ENCODE measurements at regions not wholly inside any gene's neighbourhood (a gene's known extent, or its start where the extent isn't known, plus 50 kb on each side); places are given as distances from the start of the nearest gene placed in this dataset.

GRCh38 chr2:239756031-239756789 is 268.9 kb downstream of the NDUFA10 start:
- DNase-seq (ENCODE audit: low spot score in 2 of 2) (no peak), FAIRE-seq (no peak)

GRCh38 chr2:239753401-239753837 is 271.7 kb downstream of the NDUFA10 start:
- no peak for FAIRE-seq

GRCh38 chr2:239752951-239753350 is 272.2 kb downstream of the NDUFA10 start:
- DNase-seq (ENCODE audit: low spot score in 2 of 2) (no peak), FAIRE-seq (no peak)

More at GRCh38 chr2:239753401-239753837, 271.7 kb downstream of the NDUFA10 start:
- DNase-seq (ENCODE audit: low spot score in 2 of 2) = no peak

- no peak for FAIRE-seq
- no peak for DNase-seq (ENCODE audit: low spot score in 2 of 2)
Observed at GRCh38 chr2:239751679-239752355, 273.3 kb downstream of the NDUFA10 start.

- DNase-seq (ENCODE audit: low spot score in 2 of 2) = no peak
- no peak for FAIRE-seq
Observed at GRCh38 chr2:239750929-239751678, 274.0 kb downstream of the NDUFA10 start.

- no peak for FAIRE-seq
- no peak for DNase-seq (ENCODE audit: low spot score in 2 of 2)
Observed at GRCh38 chr2:239750045-239750835, 274.9 kb downstream of the NDUFA10 start.

- FAIRE-seq = no peak
- DNase-seq (ENCODE audit: low spot score in 2 of 2) = no peak
Observed at GRCh38 chr2:239749272-239749873, 275.8 kb downstream of the NDUFA10 start.

- no peak for FAIRE-seq
Observed at GRCh38 chr2:239748811-239749210, 276.3 kb downstream of the NDUFA10 start.

GRCh38 chr2:239747771-239748170 is 277.4 kb downstream of the NDUFA10 start:
- DNase-seq (ENCODE audit: low spot score in 2 of 2) = no peak

More at GRCh38 chr2:239748811-239749210, 276.3 kb downstream of the NDUFA10 start:
- DNase-seq (ENCODE audit: low spot score in 2 of 2) = no peak

GRCh38 chr2:239747274-239747673 is 277.9 kb downstream of the NDUFA10 start:
- FAIRE-seq (no peak), DNase-seq (ENCODE audit: low spot score in 2 of 2) (no peak)

More at GRCh38 chr2:239747771-239748170, 277.4 kb downstream of the NDUFA10 start:
- no peak for FAIRE-seq

GRCh38 chr2:239746559-239747246 is 278.4 kb downstream of the NDUFA10 start:
- no peak for FAIRE-seq
- DNase-seq (ENCODE audit: low spot score in 2 of 2) = no peak

- DNase-seq (ENCODE audit: low spot score in 2 of 2) = no peak
- no peak for FAIRE-seq
Observed at GRCh38 chr2:239745386-239746227, 279.5 kb downstream of the NDUFA10 start.

- DNase-seq (ENCODE audit: low spot score in 2 of 2) (no peak), FAIRE-seq (no peak)
Observed at GRCh38 chr2:239744706-239745340, 280.3 kb downstream of the NDUFA10 start.

- DNase-seq (ENCODE audit: low spot score in 2 of 2) (no peak), FAIRE-seq (no peak)
Observed at GRCh38 chr2:239743206-239743605, 281.9 kb downstream of the NDUFA10 start.

- DNase-seq (ENCODE audit: low spot score in 2 of 2) (no peak), FAIRE-seq (no peak)
Observed at GRCh38 chr2:239742377-239742776, 282.8 kb downstream of the NDUFA10 start.

GRCh38 chr2:239739206-239739605 is 285.9 kb downstream of the NDUFA10 start:
- no peak for FAIRE-seq
- DNase-seq (ENCODE audit: low spot score in 2 of 2) = no peak

- no peak for DNase-seq (ENCODE audit: low spot score in 2 of 2)
- FAIRE-seq = no peak
Observed at GRCh38 chr2:239738159-239738558, 287.0 kb downstream of the NDUFA10 start.

- no peak for DNase-seq (ENCODE audit: low spot score in 2 of 2)
Observed at GRCh38 chr2:239737144-239737463, 288.0 kb downstream of the NDUFA10 start.

More at GRCh38 chr2:239737144-239737463, 288.0 kb downstream of the NDUFA10 start:
- FAIRE-seq = no peak

All from frontal cortex (tissue), 3 donors.